ENCODE measurements at regions not wholly inside any gene's neighbourhood (a gene's known extent, or its start where the extent isn't known, plus 50 kb on each side); places are given as distances from the start of the nearest gene placed in this dataset.

DNA sequence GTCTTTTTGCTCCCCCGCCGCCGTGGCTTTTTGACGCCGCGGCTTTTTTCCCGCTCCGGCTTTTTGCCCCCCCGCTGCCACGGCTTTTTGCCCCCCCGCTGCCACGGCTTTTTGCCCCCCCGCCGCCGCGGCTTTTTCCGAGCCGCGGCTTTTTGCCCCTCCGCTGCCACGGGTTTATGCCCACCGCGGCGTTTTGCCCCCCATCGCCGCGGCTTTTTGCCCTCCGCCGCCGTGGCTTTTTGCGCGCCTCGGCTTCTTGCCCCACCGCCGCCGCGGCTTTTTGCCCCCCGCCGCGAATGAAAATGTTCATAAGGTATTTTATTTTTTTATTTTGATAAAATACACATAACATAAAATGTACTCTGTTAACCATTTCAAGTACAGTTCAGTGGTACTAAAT is 527.2 kb upstream of the WSB1 start:
- TF ChIP-seq, protein P1, sequence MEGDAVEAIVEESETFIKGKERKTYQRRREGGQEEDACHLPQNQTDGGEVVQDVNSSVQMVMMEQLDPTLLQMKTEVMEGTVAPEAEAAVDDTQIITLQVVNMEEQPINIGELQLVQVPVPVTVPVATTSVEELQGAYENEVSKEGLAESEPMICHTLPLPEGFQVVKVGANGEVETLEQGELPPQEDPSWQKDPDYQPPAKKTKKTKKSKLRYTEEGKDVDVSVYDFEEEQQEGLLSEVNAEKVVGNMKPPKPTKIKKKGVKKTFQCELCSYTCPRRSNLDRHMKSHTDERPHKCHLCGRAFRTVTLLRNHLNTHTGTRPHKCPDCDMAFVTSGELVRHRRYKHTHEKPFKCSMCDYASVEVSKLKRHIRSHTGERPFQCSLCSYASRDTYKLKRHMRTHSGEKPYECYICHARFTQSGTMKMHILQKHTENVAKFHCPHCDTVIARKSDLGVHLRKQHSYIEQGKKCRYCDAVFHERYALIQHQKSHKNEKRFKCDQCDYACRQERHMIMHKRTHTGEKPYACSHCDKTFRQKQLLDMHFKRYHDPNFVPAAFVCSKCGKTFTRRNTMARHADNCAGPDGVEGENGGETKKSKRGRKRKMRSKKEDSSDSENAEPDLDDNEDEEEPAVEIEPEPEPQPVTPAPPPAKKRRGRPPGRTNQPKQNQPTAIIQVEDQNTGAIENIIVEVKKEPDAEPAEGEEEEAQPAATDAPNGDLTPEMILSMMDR (IDR thresholded peaks at IDR 0.05) = no peak
- no peak for TF ChIP-seq POLR2A (IDR thresholded peaks at IDR 0.05)

Data from lower leg skin (tissue), 3 donors.